Lower lobe of right lung (tissue), 2 donors: ENCODE measurements at regions not wholly inside any gene's neighbourhood (a gene's known extent, or its start where the extent isn't known, plus 50 kb on each side); places are given as distances from the start of the nearest gene placed in this dataset.

ENCODE experiments used
- ATAC-seq, 2 donors: fragments of 200-7000 bp; cut with Tn5 transposase; one replicate each; pipeline ENCODE4 v1.9.1; 2020 to 2022; ENCODE audit warnings: mild to moderate bottlenecking in 2 of 2, moderate library complexity in 2 of 2
- DNase-seq: peaks from one replicate; pipeline ENCODE4 v3.0.0-alpha.2; 2020
- H3K27ac ChIP-seq: fragments of 200-600 bp; one replicate; pipeline ENCODE4 v1.8.0; 2022
- H3K27me3 ChIP-seq: fragments of 200-600 bp; one replicate; pipeline ENCODE4 v1.8.0; 2022; ENCODE audit warnings: low read depth
- H3K36me3 ChIP-seq: fragments of 200-600 bp; one replicate; pipeline ENCODE4 v1.8.0; 2022; ENCODE audit warnings: mild to moderate bottlenecking
- H3K4me1 ChIP-seq: fragments of 200-600 bp; one replicate; pipeline ENCODE4 v1.8.0; 2022
- H3K4me3 ChIP-seq: fragments of 200-600 bp; one replicate; pipeline ENCODE4 v1.8.0; 2022; ENCODE audit warnings: mild to moderate bottlenecking
- H3K9me3 ChIP-seq: fragments of 200-600 bp; one replicate; pipeline ENCODE4 v1.8.0; 2022
- CTCF ChIP-seq: fragments of 200-600 bp; IDR thresholded peaks from one replicate; pipeline ENCODE4 v1.8.0; 2022; ENCODE audit warnings: antibody characterized with exemption, mild to moderate bottlenecking
- intact Hi-C: fragments of 100-400 bp; cut with DNase I; formaldehyde crosslinking; loops from one replicate; pipeline ENCODE4 v1.11.0; 2022
- donor health status: DM: no; HTN: yes; CAD: no; lungs with severe emphysema.

GRCh38 chr4:157023941-157024340, 52.0 kb upstream of the GLRB start:
- H3K4me1 ChIP-seq: no peaks in the 10 kb centered on the region
- TF ChIP-seq CTCF: no peak
- DNase-seq: no peak
- H3K4me3 ChIP-seq: no peak overlapping the region
- no peaks in the 10 kb centered on the region for H3K9me3 ChIP-seq
- H3K27me3 ChIP-seq: no peaks in the 10 kb centered on the region
- peak; percentile 62 to 85 for ATAC-seq
- intact Hi-C loops: no loop called here
- no peak overlapping the region for H3K27ac ChIP-seq
- no peaks in the 10 kb centered on the region for H3K36me3 ChIP-seq

GRCh38 chr4:157025898-157026297, 50.1 kb upstream of the GLRB start:
- ATAC-seq (no peak), DNase-seq (no peak)
- Histone ChIP-seq H3K4me1 (no peaks in the 10 kb centered on the region), H3K9me3 (no peaks in the 10 kb centered on the region), H3K36me3 (no peaks in the 10 kb centered on the region), H3K27me3 (no peaks in the 10 kb centered on the region), H3K4me3 (no peak overlapping the region), H3K27ac (no peak overlapping the region)
- no peak for TF ChIP-seq CTCF
- intact Hi-C loops: no loop called here
